Loucy (cell line): ENCODE measurements at regions not wholly inside any gene's neighbourhood (a gene's known extent, or its start where the extent isn't known, plus 50 kb on each side); places are given as distances from the start of the nearest gene placed in this dataset.

Experiments used
- H2AFZ ChIP-seq: fragments of 200-600 bp; sonication (generic); 2 replicates; pipeline ENCODE4 v1.6.0; 2016; ENCODE audit warnings: antibody characterized with exemption, mild to moderate bottlenecking, low read length, moderate library complexity
- H3F3A ChIP-seq: fragments of 200-600 bp; 2 replicates; pipeline ENCODE4 v1.6.0; 2016; ENCODE audit warnings: antibody characterized with exemption, low read depth, mild to moderate bottlenecking
- H3K27me3 ChIP-seq: fragments of 200-600 bp; sonication (generic); 2 replicates; pipeline ENCODE4 v1.6.1; 2014; ENCODE audit warnings: low read length, mild to moderate bottlenecking; ENCODE audit not compliant: insufficient read depth, poor library complexity, severe bottlenecking
- H3K36me3 ChIP-seq: fragments of 200-600 bp; sonication (generic); 2 replicates; pipeline ENCODE4 v1.6.1; 2016; ENCODE audit warnings: low read length; ENCODE audit not compliant: insufficient read depth
- H3K4me1 ChIP-seq: fragments of 200-600 bp; sonication (generic); 2 replicates; pipeline ENCODE4 v1.5.1; 2014; ENCODE audit warnings: low read length, mild to moderate bottlenecking; ENCODE audit not compliant: insufficient read depth, poor library complexity, severe bottlenecking
- H3K4me2 ChIP-seq: fragments of 200-600 bp; sonication (generic); 2 replicates; pipeline ENCODE4 v1.6.0; 2014; ENCODE audit warnings: antibody characterized with exemption, low read length, low read depth, mild to moderate bottlenecking; ENCODE audit not compliant: poor library complexity, severe bottlenecking
- H3K4me3 ChIP-seq: fragments of 200-600 bp; sonication (generic); 2 replicates; pipeline ENCODE4 v1.5.1; 2014; ENCODE audit warnings: low read length, mild to moderate bottlenecking, mixed read lengths; ENCODE audit not compliant: poor library complexity, severe bottlenecking
- H3K79me2 ChIP-seq: fragments of 200-600 bp; sonication (generic); 2 replicates; pipeline ENCODE4 v1.6.1; 2014; ENCODE audit warnings: low read length; ENCODE audit not compliant: insufficient read depth
- H3K9ac ChIP-seq: fragments of 200-600 bp; sonication (generic); 2 replicates; pipeline ENCODE4 v1.6.0; 2014; ENCODE audit warnings: mild to moderate bottlenecking, low read depth, low read length, moderate library complexity; ENCODE audit not compliant: poor library complexity, severe bottlenecking
- H3K9me2 ChIP-seq: fragments of 200-600 bp; sonication (generic); replicated peaks from 2 replicates; pipeline ENCODE4 v1.6.1; 2016; ENCODE audit warnings: low read depth, low read length, mixed read lengths
- H3K9me3 ChIP-seq: fragments of 200-600 bp; sonication (generic); 2 replicates; pipeline ENCODE4 v1.6.1; 2014; ENCODE audit warnings: mild to moderate bottlenecking, antibody characterized with exemption, low read length, low read depth; ENCODE audit not compliant: insufficient read depth
- H4K20me1 ChIP-seq: fragments of 200-600 bp; sonication (generic); 2 replicates; pipeline ENCODE4 v1.6.0; 2014; ENCODE audit warnings: antibody characterized with exemption, low read length, mild to moderate bottlenecking; ENCODE audit not compliant: insufficient read depth, poor library complexity, severe bottlenecking
- CTCF ChIP-seq: fragments of 200-600 bp; sonication (generic); conservative IDR thresholded peaks from 2 replicates; pipeline ENCODE4 v1.5.1; 2014; ENCODE audit warnings: mild to moderate bottlenecking, antibody characterized with exemption, low read length
- EZH2phosphoT487 ChIP-seq: fragments of 200-600 bp; IDR thresholded peaks from 2 replicates; pipeline ENCODE4 v1.6.1; 2018; ENCODE audit warnings: antibody characterized with exemption, mild to moderate bottlenecking, moderate library complexity, borderline replicate concordance

DNA sequence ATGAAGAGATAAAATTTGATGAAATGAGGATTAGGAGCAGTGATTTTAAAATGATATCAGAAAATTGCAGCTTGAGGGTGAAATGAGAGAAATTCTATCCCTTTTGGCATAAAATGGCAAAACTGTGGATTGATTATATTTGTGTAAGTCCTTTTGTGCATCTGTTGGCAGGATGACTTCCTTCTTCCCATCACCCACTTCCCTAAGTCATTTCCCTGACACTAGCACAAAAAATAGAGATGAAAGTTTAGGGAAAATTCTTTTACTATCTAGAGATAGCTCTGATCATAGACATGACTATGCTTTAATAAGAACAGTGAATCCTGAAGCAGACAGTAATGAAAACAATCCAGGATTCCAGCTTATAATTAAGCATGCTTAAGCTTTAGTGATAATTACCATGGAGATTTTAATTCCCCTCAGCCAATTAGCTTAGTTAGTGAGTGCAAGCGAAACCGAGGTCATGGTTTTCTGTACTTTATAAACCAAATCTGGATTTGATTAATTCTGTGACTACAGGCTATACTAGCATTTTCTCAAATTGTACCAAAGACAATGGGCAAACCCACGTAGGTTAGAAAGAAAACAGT is 163.6 kb upstream of the TARS1 start:
- Histone ChIP-seq H3K4me3 (no peak overlapping the region), H2AFZ (no peak overlapping the region), H3K9me2 (no peaks in the 10 kb centered on the region), H3K4me1 (peaks cover 21% of the 10 kb centered on the region), H3K9me3 (no peaks in the 10 kb centered on the region), H3K36me3 (no peaks in the 10 kb centered on the region), H3F3A (0 out of 2 replicates have a peak, but pooled peaks cover 3% of the 10 kb centered on the region), H4K20me1 (no peaks in the 10 kb centered on the region), H3K4me2 (no peak overlapping the region), H3K9ac (no peak overlapping the region), H3K79me2 (no peaks in the 10 kb centered on the region), H3K27me3 (no peaks in the 10 kb centered on the region)
- TF ChIP-seq CTCF (no peak), EZH2phosphoT487 (no peak)

- H3K9me2 ChIP-seq = no peaks in the 10 kb centered on the region
- H3K4me1 ChIP-seq = peaks cover 6% of the 10 kb centered on the region
- no peaks in the 10 kb centered on the region for H4K20me1 ChIP-seq
- H3K27me3 ChIP-seq = no peaks in the 10 kb centered on the region
- H3K9ac ChIP-seq = no peak overlapping the region
- H3K9me3 ChIP-seq = no peaks in the 10 kb centered on the region
- no peaks in the 10 kb centered on the region for H3K79me2 ChIP-seq
- no peak overlapping the region for H3K4me3 ChIP-seq
- TF ChIP-seq EZH2phosphoT487 (no peak), CTCF (no peak)
- no peak overlapping the region for H3K4me2 ChIP-seq
- no peaks in the 10 kb centered on the region for H3F3A ChIP-seq
- H3K36me3 ChIP-seq = no peaks in the 10 kb centered on the region
- H2AFZ ChIP-seq = no peak overlapping the region
These were observed 159.3 kb upstream of the TARS1 start for GRCh38 chr5:33281431-33281843.

GRCh38 chr5:33282157-33282556 is 158.6 kb upstream of the TARS1 start:
- Histone ChIP-seq H3K27me3 (no peaks in the 10 kb centered on the region), H3K9ac (no peak overlapping the region), H3K9me2 (no peaks in the 10 kb centered on the region), H3K36me3 (no peaks in the 10 kb centered on the region), H3K79me2 (no peaks in the 10 kb centered on the region), H3F3A (no peaks in the 10 kb centered on the region), H3K9me3 (no peaks in the 10 kb centered on the region), H3K4me3 (no peak overlapping the region), H2AFZ (no peak overlapping the region), H3K4me2 (no peak overlapping the region), H4K20me1 (no peaks in the 10 kb centered on the region), H3K4me1 (no peaks in the 10 kb centered on the region)
- TF ChIP-seq EZH2phosphoT487 (no peak), CTCF (no peak)
